ENCODE measurements at regions not wholly inside any gene's neighbourhood (a gene's known extent, or its start where the extent isn't known, plus 50 kb on each side); places are given as distances from the start of the nearest gene placed in this dataset.

DNA sequence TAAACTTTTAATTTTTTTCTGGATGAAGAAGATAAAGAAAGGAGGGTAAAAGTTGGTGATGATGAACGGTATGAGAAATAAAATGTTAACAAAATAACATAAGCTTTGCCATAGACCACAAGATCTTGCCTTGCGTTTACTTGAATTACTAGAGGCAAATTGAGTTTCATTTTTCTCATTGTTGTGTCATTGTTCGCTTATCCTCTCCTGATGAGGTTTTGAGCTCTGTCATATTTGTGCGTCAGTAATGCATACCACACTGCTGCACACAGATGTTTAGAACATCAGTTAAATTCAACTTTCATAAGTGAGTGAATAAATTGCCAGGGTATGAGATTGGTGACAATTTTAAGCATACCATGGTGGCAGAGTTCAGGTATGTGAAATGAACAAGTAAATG is 843.6 kb downstream of the SUCLG1 start:
- Histone ChIP-seq H3K36me3 (ENCODE audit: low read depth, low read length) (no peaks in the 10 kb centered on the region), H3K9me3 (ENCODE audit: low read length) (no peaks in the 10 kb centered on the region), H3K4me2 (ENCODE audit: low read length) (no peak overlapping the region), H3K4me1 (ENCODE audit: insufficient read depth, low read length) (no peaks in the 10 kb centered on the region), H3K9me2 (replicated peaks; ENCODE audit: low read length) (no peaks in the 10 kb centered on the region), H3K4me3 (ENCODE audit: low read length) (no peak overlapping the region), H2AFZ (ENCODE audit: low read length) (no peak overlapping the region), H3F3A (ENCODE audit: low read length, unreplicated experiment) (no peaks in the 10 kb centered on the region), H4K20me1 (ENCODE audit: low read length) (no peaks in the 10 kb centered on the region), H3K79me2 (ENCODE audit: low read length) (no peaks in the 10 kb centered on the region), H3K27me3 (ENCODE audit: low read length) (no peaks in the 10 kb centered on the region), H3K27ac (ENCODE audit: low read length) (no peak overlapping the region), H3K9ac (ENCODE audit: low read length) (no peak overlapping the region)
- intact Hi-C loops (cut with micrococcal nuclease), result no loop called here
- TF ChIP-seq EZH2phosphoT487 (IDR thresholded peaks at IDR 0.05; ENCODE audit: borderline replicate concordance, low read length), result no peak
- TF ChIP-seq EZH2 (IDR thresholded peaks at IDR 0.05; ENCODE audit: low read length, unreplicated experiment), result no peak
- TF ChIP-seq, protein P1, sequence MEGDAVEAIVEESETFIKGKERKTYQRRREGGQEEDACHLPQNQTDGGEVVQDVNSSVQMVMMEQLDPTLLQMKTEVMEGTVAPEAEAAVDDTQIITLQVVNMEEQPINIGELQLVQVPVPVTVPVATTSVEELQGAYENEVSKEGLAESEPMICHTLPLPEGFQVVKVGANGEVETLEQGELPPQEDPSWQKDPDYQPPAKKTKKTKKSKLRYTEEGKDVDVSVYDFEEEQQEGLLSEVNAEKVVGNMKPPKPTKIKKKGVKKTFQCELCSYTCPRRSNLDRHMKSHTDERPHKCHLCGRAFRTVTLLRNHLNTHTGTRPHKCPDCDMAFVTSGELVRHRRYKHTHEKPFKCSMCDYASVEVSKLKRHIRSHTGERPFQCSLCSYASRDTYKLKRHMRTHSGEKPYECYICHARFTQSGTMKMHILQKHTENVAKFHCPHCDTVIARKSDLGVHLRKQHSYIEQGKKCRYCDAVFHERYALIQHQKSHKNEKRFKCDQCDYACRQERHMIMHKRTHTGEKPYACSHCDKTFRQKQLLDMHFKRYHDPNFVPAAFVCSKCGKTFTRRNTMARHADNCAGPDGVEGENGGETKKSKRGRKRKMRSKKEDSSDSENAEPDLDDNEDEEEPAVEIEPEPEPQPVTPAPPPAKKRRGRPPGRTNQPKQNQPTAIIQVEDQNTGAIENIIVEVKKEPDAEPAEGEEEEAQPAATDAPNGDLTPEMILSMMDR (conservative IDR thresholded peaks at IDR 0.05; ENCODE audit: low read depth, low read length), result no peak
- POLR2A ChIA-PET (ENCODE audit: unreplicated experiment), result no interaction called here
- CTCF ChIA-PET, result no interaction called here
- no peak for DNase-seq
- no peak for ATAC-seq
- BruUV-seq (replicated peaks), result no TSS peak

DNA sequence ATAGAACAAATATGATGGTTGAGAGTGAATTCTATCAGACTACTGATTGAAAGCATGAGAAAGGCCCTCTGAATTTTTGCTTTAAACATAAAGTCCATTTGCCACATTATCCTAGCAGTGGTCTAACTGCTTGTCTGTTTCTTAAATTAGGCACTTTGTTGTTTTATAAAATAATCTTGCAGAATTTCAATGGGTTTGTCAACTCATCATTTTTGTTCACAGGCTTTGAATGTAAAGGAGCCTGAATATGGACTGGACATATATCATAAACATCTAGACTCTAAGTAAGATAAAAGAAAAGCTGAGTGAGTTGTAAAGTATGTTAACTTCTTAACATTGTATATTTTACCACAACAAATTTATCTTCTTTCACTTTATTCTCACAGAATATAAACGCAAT is 845.9 kb downstream of the SUCLG1 start:
- H3K9me2 ChIP-seq (replicated peaks; ENCODE audit: low read length), result no peaks in the 10 kb centered on the region
- ChIA-PET CTCF (no interaction called here), POLR2A (ENCODE audit: unreplicated experiment) (no interaction called here)
- H3K27ac ChIP-seq (ENCODE audit: low read length), result no peak overlapping the region
- no peak for DNase-seq
- H2AFZ ChIP-seq (ENCODE audit: low read length), result no peak overlapping the region
- H3F3A ChIP-seq (ENCODE audit: low read length, unreplicated experiment), result no peaks in the 10 kb centered on the region
- no peak for ATAC-seq
- H3K36me3 ChIP-seq (ENCODE audit: low read depth, low read length), result no peaks in the 10 kb centered on the region
- H3K4me1 ChIP-seq (ENCODE audit: insufficient read depth, low read length), result no peaks in the 10 kb centered on the region
- H3K9ac ChIP-seq (ENCODE audit: low read length), result no peak overlapping the region
- no peaks in the 10 kb centered on the region for H4K20me1 ChIP-seq (ENCODE audit: low read length)
- TF ChIP-seq EZH2 (IDR thresholded peaks at IDR 0.05; ENCODE audit: low read length, unreplicated experiment), result no peak
- no peak for TF ChIP-seq EZH2phosphoT487 (IDR thresholded peaks at IDR 0.05; ENCODE audit: borderline replicate concordance, low read length)
- no peaks in the 10 kb centered on the region for H3K27me3 ChIP-seq (ENCODE audit: low read length)
- intact Hi-C loops (cut with micrococcal nuclease), result no loop called here
- BruUV-seq (replicated peaks), result no TSS peak
- H3K9me3 ChIP-seq (ENCODE audit: low read length), result no peaks in the 10 kb centered on the region
- H3K4me2 ChIP-seq (ENCODE audit: low read length), result no peak overlapping the region
- no peak overlapping the region for H3K4me3 ChIP-seq (ENCODE audit: low read length)
- no peaks in the 10 kb centered on the region for H3K79me2 ChIP-seq (ENCODE audit: low read length)

DNA sequence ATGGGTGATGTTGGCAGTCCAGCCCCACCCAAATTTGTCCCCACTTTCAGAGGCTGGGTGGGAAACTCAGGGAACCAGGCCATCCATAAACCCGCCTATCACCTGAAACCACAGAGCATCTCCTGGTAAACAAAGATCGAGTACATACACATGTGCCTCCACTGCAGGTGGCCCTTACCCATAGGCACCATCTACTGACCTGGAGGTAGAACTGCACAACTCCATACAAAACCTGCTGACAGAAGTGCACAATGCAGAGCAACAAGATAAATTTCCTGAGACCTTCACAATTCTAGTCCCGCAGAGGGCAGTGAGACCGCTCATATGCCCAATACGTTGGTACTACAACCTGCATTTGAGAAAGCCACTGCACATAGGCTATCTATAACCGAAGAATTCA is 856.3 kb downstream of the SUCLG1 start:
- BruUV-seq (replicated peaks), result no TSS peak
- H3K4me1 ChIP-seq (ENCODE audit: insufficient read depth, low read length), result no peaks in the 10 kb centered on the region
- no peaks in the 10 kb centered on the region for H4K20me1 ChIP-seq (ENCODE audit: low read length)
- intact Hi-C loops (cut with micrococcal nuclease), result no loop called here
- CTCF ChIA-PET, result no interaction called here
- H2AFZ ChIP-seq (ENCODE audit: low read length), result no peak overlapping the region
- H3K36me3 ChIP-seq (ENCODE audit: low read depth, low read length), result no peaks in the 10 kb centered on the region
- POLR2A ChIA-PET (ENCODE audit: unreplicated experiment), result no interaction called here
- no peaks in the 10 kb centered on the region for H3F3A ChIP-seq (ENCODE audit: low read length, unreplicated experiment)
- H3K27ac ChIP-seq (ENCODE audit: low read length), result no peak overlapping the region
- H3K9ac ChIP-seq (ENCODE audit: low read length), result no peak overlapping the region
- no peak for ATAC-seq
- no peaks in the 10 kb centered on the region for H3K79me2 ChIP-seq (ENCODE audit: low read length)
- H3K4me2 ChIP-seq (ENCODE audit: low read length), result no peak overlapping the region
- no peaks in the 10 kb centered on the region for H3K9me3 ChIP-seq (ENCODE audit: low read length)
- no peaks in the 10 kb centered on the region for H3K27me3 ChIP-seq (ENCODE audit: low read length)
- H3K9me2 ChIP-seq (replicated peaks; ENCODE audit: low read length), result no peaks in the 10 kb centered on the region
- DNase-seq, result no peak
- TF ChIP-seq, protein P1 (conservative IDR thresholded peaks at IDR 0.05; ENCODE audit: low read depth, low read length), result peak; percentile 39
- no peak for TF ChIP-seq EZH2 (IDR thresholded peaks at IDR 0.05; ENCODE audit: low read length, unreplicated experiment)
- H3K4me3 ChIP-seq (ENCODE audit: low read length), result no peak overlapping the region
